ENCODE measurements at regions not wholly inside any gene's neighbourhood (a gene's known extent, or its start where the extent isn't known, plus 50 kb on each side); places are given as distances from the start of the nearest gene placed in this dataset.

GRCh38 chrX:99722094-99722493, 688.0 kb downstream of the PCDH19 start:
- no peak for TF ChIP-seq CTCF (conservative IDR thresholded peaks at IDR 0.05; ENCODE audit: low read depth, low read length)
- no peak for DNase-seq (ENCODE audit: low read depth)
- H3K4me3 ChIP-seq (ENCODE audit: low read depth, low read length): no peak overlapping the region

GRCh38 chrX:99719140-99719539, 690.9 kb downstream of the PCDH19 start:
- no peak for DNase-seq (ENCODE audit: low read depth)
- no peak overlapping the region for H3K4me3 ChIP-seq (ENCODE audit: low read depth, low read length)
- TF ChIP-seq CTCF (conservative IDR thresholded peaks at IDR 0.05; ENCODE audit: low read depth, low read length): no peak

- TF ChIP-seq CTCF (conservative IDR thresholded peaks at IDR 0.05; ENCODE audit: low read depth, low read length): no peak
- no peak for DNase-seq (ENCODE audit: low read depth)
- no peak overlapping the region for H3K4me3 ChIP-seq (ENCODE audit: low read depth, low read length)
Measured at GRCh38 chrX:99717716-99718115, 692.4 kb downstream of the PCDH19 start.

DNA sequence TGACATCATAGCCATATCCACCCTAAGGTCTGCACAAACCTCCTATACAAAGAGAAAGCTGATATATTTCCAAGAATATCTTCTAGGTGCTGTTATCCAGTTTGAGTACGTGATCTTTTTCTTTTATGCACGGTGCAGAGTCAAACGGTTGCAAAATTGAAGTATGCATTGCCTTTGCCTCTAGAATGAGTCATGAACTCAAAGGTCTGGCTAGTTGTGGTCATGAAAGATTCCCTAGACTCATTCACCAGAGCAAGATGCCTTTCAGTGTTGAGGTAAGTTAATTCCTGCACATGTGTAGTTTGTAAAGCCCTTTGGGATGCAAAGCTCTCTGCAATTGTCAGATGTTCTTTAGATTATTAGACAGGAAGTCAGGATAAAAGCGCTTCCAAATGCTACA, 704.4 kb downstream of the PCDH19 start:
- TF ChIP-seq CTCF (conservative IDR thresholded peaks at IDR 0.05; ENCODE audit: low read depth, low read length): no peak
- no peak for DNase-seq (ENCODE audit: low read depth)
- no peak overlapping the region for H3K4me3 ChIP-seq (ENCODE audit: low read depth, low read length)

- no peak overlapping the region for H3K4me3 ChIP-seq (ENCODE audit: low read depth, low read length)
- no peak for TF ChIP-seq CTCF (conservative IDR thresholded peaks at IDR 0.05; ENCODE audit: low read depth, low read length)
- no peak for DNase-seq (ENCODE audit: low read depth)
Measured at GRCh38 chrX:99703473-99703872, 706.6 kb downstream of the PCDH19 start.

GRCh38 chrX:99698451-99698850, 711.6 kb downstream of the PCDH19 start:
- TF ChIP-seq CTCF (conservative IDR thresholded peaks at IDR 0.05; ENCODE audit: low read depth, low read length): no peak
- H3K4me3 ChIP-seq (ENCODE audit: low read depth, low read length): no peak overlapping the region
- no peak for DNase-seq (ENCODE audit: low read depth)

- TF ChIP-seq CTCF (conservative IDR thresholded peaks at IDR 0.05; ENCODE audit: low read depth, low read length): no peak
- DNase-seq (ENCODE audit: low read depth): no peak
- no peak overlapping the region for H3K4me3 ChIP-seq (ENCODE audit: low read depth, low read length)
Measured at GRCh38 chrX:99663136-99663535, 746.9 kb downstream of the PCDH19 start.
